Peyer's patch (tissue), 4 donors: ENCODE measurements at regions not wholly inside any gene's neighbourhood (a gene's known extent, or its start where the extent isn't known, plus 50 kb on each side); places are given as distances from the start of the nearest gene placed in this dataset.

ENCODE experiments used
- DNase-seq, 3 donors: peaks; one replicate each; pipeline ENCODE4 v3.0.0-alpha.2; 2017 to 2019
- H3K27ac ChIP-seq, 4 donors: fragments of 200-600 bp; sonication (generic); one replicate each; pipeline ENCODE4 v1.5.1; 2016 to 2019
- H3K27me3 ChIP-seq, 2 donors: fragments of 200-600 bp; sonication (generic); one replicate each; pipeline ENCODE4 v1.5.1; 2019
- H3K36me3 ChIP-seq, 3 donors: fragments of 200-600 bp; sonication (generic); one replicate each; pipeline ENCODE4 v1.5.1; 2016 to 2019
- H3K4me1 ChIP-seq, 4 donors: fragments of 200-600 bp; sonication (generic); one replicate each; pipeline ENCODE4 v1.5.1; 2016 to 2019
- H3K4me3 ChIP-seq, 4 donors: fragments of 200-600 bp; sonication (generic); 1 replicate in 3 of 4; 2 replicates in 1 of 4; pipeline ENCODE4 v1.5.1; 2016 to 2019; ENCODE audit warnings: mild to moderate bottlenecking in 1 of 4
- H3K9me3 ChIP-seq, 4 donors: fragments of 200-600 bp; sonication (generic); one replicate each; pipeline ENCODE4 v1.5.1; 2016 to 2019; ENCODE audit warnings: mild to moderate bottlenecking in 1 of 4
- CTCF ChIP-seq, 6 experiments: fragments of 450-650 bp in 4 of 6; fragments of 200-600 bp in 2 of 6; sonication (generic) in 1 of 6; IDR thresholded peaks; one replicate each; pipeline ENCODE4 v1.5.1; 2017 to 2019; ENCODE audit warnings: antibody characterized with exemption in 6 of 6, mild to moderate bottlenecking in 3 of 6, moderate library complexity in 1 of 6
- POLR2A ChIP-seq, 2 donors: fragments of 450-650 bp; IDR thresholded peaks; one replicate each; pipeline ENCODE4 v1.5.1; 2017; ENCODE audit warnings: antibody characterized with exemption in 2 of 2, mild to moderate bottlenecking in 2 of 2, moderate library complexity in 2 of 2

- no peaks in the 10 kb centered on the region for H3K27me3 ChIP-seq
- TF ChIP-seq POLR2A (IDR thresholded peaks at IDR 0.05): no peak
- TF ChIP-seq CTCF (IDR thresholded peaks at IDR 0.05): no peak
- no peaks in the 10 kb centered on the region for H3K36me3 ChIP-seq
- H3K4me3 ChIP-seq: no peak overlapping the region
- no peaks in the 10 kb centered on the region for H3K9me3 ChIP-seq
- H3K4me1 ChIP-seq: no peaks in the 10 kb centered on the region
- no peak overlapping the region for H3K27ac ChIP-seq
- DNase-seq: no peak
These were observed 1256.5 kb downstream of the EFNB2 start for GRCh38 chr13:105278943-105279381.

GRCh38 chr13:105276571-105276970 is 1258.9 kb downstream of the EFNB2 start:
- Histone ChIP-seq H3K4me3 (no peak overlapping the region), H3K36me3 (no peaks in the 10 kb centered on the region), H3K4me1 (no peaks in the 10 kb centered on the region), H3K9me3 (no peaks in the 10 kb centered on the region), H3K27me3 (no peaks in the 10 kb centered on the region), H3K27ac (no peak overlapping the region)
- DNase-seq: no peak
- TF ChIP-seq POLR2A (IDR thresholded peaks at IDR 0.05) (no peak), CTCF (IDR thresholded peaks at IDR 0.05) (no peak)

GRCh38 chr13:105273665-105274222 is 1261.7 kb downstream of the EFNB2 start:
- Histone ChIP-seq H3K9me3 (no peaks in the 10 kb centered on the region), H3K4me3 (no peak overlapping the region), H3K4me1 (no peaks in the 10 kb centered on the region), H3K36me3 (no peaks in the 10 kb centered on the region), H3K27me3 (no peaks in the 10 kb centered on the region), H3K27ac (no peak overlapping the region)
- no peak for DNase-seq
- TF ChIP-seq POLR2A (IDR thresholded peaks at IDR 0.05) (no peak), CTCF (IDR thresholded peaks at IDR 0.05) (no peak)

GRCh38 chr13:105272660-105273631 is 1262.5 kb downstream of the EFNB2 start:
- no peak overlapping the region for H3K27ac ChIP-seq
- TF ChIP-seq POLR2A (IDR thresholded peaks at IDR 0.05) (no peak), CTCF (IDR thresholded peaks at IDR 0.05) (no peak)
- no peaks in the 10 kb centered on the region for H3K4me1 ChIP-seq
- H3K36me3 ChIP-seq: no peaks in the 10 kb centered on the region
- DNase-seq: no peak
- H3K27me3 ChIP-seq: no peaks in the 10 kb centered on the region
- no peak overlapping the region for H3K4me3 ChIP-seq
- H3K9me3 ChIP-seq: no peaks in the 10 kb centered on the region

GRCh38 chr13:105266615-105267014 is 1268.8 kb downstream of the EFNB2 start:
- no peaks in the 10 kb centered on the region for H3K27me3 ChIP-seq
- no peak overlapping the region for H3K4me3 ChIP-seq
- no peaks in the 10 kb centered on the region for H3K36me3 ChIP-seq
- H3K9me3 ChIP-seq: no peaks in the 10 kb centered on the region
- no peak for TF ChIP-seq POLR2A (IDR thresholded peaks at IDR 0.05)
- TF ChIP-seq CTCF (IDR thresholded peaks at IDR 0.05): no peak
- no peaks in the 10 kb centered on the region for H3K4me1 ChIP-seq
- no peak for DNase-seq
- H3K27ac ChIP-seq: no peak overlapping the region
